Activated CD8-positive, alpha-beta memory T cell treated with anti-CD3 and anti-CD28 coated beads, Interleukin-2, amount 50 U/mL, for 1 hour (primary cell): ENCODE measurements at regions not wholly inside any gene's neighbourhood (a gene's known extent, or its start where the extent isn't known, plus 50 kb on each side); places are given as distances from the start of the nearest gene placed in this dataset.
"Not testable (repeated sequence)": the region's sequence is repeated elsewhere in the genome, so short reads cannot be mapped to it uniquely, and the experiment has no call there.

Experiments
- DNase-seq: peaks from one replicate; pipeline ENCODE4 v3.0.0-alpha.2; 2020; ENCODE audit errors: extremely low read depth

DNA sequence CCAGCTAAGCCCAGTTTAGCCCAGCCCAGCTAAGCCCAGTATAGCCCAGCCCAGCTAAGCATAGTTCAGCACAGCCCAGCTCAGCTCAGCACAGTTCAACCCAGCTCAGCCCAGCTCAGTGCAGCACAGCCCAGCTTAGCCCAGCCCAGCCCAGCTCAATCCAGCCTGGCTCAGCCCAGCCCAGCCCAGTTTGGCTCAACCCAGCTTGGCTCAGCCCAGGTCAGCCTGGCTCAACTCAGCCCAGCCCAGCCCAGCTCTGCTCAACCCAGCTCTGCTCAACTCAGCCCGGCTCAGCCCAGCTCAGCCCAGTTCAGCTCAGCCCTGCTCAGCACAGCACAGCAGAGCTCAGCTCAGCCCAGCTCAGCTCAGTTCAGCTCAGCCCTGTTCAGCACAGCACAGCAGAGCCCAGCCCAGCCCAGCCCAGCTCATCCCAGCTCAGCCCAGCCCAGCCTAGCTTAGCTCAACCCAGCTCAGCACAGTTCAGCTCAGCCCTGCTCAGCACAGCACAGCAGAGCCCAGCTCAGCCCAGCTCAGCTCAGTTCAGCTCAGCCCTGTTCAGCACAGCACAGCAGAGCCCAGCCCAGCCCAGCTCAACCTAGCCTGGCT, 330.9 kb downstream of the TMEM121 start:
- no peak for DNase-seq

DNA sequence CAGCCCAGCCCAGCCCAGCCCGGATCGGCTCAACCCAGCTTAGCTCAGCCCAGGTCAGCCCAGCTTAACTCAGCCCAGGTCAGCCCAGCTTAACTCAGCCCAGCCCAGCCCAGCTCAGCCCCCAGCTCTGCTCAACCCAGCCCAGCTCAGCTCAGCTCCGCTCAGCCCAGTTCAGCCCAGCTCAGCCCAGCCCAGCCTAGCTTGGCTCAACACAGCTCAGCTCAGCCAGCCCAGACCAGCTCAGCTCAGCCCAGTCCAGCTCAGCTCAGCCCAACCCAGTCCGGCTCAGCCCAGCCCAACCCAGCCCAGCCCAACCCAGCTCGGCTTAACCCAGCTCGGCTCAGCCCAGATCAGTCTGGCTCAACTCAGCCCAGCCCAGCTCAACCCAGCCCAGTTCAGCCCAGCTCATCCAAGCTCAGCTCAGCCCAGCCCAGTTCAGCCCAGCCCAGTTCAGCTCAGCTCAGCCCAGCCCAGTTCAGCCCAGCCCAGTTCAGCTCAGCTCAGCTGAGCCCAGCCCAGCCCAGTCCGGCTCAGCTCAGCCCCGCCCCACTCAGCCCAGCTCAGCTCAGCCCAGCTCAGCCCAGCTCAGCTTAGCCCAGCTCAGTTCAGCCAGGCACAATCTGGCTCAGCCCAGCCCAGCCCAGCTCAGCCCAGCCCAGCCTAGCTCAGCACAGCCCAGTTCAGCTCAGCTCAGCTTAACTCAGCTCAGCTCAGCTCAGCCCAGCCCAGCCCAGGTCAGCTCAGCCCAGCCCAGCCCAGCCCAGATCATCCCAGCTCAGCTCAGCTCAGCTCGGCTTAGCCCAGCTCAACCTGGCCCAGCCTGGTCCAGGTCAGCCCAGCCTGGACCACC, 331.7 kb downstream of the TMEM121 start:
- no peak for DNase-seq

DNA sequence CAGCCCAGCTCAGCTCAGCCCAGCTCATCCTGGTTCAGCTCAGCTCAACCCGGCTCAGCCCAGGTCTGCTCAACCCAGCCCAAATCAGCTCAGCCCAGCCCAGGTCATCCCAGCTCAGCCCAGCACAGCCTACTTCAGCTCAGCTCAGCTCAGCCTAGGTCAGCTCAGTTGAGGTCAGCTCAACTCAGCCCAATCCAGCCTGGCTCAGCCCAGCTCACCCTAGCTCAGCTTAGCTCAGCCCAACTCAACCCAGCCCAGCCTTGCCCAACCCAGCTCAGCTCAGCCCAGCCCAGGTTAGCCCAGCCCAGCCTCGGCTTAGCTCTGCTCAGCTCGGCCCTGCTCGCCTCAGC, 332.3 kb downstream of the TMEM121 start:
- DNase-seq: no peak

DNA sequence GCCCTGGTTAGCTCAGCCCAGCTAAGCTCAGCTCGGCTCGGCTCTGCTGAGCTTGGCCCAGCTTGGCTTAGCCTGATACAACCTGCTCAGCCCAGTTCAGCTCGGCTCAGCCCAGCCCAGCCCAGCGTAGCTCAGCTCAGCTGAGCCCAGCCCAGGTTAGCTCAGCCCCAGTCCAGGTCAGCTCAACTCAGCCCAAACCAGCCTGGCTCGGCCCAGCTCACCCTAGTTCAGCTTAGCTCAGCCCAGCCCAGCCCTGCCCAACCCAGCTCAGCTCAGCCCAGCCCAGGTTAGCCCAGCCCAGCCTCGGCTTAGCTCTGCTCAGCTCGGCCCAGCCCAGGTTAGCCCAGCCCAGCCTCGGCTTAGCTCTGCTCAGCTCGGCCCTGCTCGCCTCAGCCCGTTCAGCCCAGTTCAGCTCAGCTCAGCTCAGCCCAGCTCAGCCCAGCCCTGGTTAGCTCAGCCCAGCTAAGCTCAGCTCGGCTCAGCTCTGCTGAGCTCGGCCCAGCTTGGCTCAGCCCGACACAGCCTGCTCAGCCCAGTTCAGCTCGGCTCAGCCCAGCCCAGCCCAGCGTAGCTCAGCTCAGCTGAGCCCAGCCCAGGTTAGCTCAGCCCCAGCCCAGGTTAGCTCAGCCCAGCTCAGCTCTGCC, 332.8 kb downstream of the TMEM121 start:
- DNase-seq: not testable (repeated sequence)

DNA sequence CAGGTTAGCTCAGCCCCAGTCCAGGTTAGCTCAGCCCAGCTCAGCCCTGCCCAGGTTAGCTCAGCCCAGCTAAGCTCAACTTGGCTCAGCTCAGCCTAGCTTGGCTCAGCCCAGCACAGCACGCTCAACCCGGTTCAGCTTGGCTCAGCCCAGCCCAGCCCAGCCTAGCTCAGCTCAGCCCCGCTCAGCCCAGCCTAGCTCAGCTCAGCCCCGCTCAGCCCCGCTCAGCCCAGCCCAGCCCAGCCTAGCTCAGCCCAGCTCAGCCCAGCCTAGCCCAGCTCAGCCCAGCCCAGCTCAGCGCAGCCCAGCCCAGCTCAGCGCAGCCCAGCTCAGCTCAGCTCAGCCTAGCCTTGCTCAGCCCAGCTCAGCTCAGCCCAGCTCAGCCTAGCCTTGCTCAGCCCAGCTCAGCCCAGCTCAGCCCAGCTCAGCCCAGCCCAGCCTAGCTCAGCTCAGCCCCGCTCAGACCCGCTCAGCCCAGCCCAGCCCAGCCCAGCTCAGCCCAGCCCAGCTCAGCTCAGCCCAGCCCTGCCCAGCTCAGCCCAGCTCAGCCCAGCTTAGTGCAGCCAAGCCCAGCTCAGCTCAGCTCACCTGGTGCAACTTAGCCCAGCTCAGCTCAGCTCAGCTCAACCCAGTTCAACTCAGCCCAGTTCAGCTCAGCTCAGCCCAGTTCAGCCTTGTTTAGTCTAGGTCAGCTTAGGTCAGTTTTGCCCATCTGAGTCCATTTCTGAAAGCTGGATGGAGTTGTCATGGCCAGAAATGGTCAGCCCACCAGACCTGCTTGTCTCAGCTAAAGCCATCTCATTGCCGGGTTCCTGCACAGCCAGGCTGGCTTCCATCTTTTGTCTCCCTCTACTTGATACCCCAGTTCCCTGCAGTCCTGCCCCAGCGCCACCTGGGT, 333.6 kb downstream of the TMEM121 start:
- no peak for DNase-seq

DNA sequence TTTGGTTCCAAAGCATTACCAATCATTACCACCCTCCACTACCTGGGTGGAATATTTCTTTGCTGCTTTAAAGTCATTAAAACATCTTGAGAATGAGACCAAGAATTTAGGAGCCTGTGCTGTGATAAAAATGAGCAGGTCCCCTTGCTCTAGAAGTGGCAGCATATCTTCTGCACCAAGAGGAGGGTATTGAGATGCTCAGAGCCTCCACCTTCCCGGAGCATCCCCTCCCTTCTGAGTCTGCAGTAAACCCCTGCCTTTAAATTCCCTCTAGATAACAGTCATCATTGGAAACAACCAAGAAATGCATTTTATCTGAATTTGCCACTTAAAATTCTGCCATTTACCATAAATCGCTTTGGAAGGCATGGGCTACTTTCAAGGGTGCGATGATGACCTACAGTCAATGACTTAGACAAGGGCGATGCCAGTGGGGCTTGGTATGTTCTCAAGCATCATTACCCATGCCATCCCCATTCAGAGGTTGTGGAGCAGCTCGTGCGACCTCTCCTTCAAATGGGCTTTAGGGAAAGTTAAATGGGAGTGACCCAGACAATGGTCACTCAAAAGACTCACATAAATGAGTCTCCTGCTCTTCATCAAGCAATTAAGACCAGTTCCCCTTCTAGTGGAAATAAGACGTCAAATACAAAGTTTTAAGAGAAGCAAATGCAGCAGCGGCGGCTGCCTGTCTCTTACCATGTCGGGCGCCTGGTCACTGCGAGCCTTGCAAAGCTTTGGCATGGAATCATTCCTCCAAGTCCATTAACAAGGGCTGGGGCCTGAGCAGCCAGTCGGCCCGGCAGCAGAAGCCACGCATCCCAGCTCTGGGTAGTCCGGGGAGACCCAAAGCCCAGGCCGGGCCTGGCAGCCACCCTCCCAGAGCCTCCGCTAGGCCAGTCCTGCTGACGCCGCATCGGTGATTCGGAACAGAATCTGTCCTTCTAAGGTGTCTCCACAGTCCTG, 334.5 kb downstream of the TMEM121 start:
- no peak for DNase-seq

DNA sequence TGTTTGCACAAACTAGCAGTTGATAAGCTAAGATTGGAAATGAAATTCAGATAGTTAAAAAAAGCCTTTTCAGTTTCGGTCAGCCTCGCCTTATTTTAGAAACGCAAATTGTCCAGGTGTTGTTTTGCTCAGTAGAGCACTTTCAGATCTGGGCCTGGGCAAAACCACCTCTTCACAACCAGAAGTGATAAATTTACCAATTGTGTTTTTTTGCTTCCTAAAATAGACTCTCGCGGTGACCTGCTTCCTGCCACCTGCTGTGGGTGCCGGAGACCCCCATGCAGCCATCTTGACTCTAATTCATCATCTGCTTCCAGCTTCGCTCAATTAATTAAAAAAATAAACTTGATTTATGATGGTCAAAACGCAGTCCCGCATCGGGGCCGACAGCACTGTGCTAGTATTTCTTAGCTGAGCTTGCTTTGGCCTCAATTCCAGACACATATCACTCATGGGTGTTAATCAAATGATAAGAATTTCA, 335.6 kb downstream of the TMEM121 start:
- no peak for DNase-seq

DNA sequence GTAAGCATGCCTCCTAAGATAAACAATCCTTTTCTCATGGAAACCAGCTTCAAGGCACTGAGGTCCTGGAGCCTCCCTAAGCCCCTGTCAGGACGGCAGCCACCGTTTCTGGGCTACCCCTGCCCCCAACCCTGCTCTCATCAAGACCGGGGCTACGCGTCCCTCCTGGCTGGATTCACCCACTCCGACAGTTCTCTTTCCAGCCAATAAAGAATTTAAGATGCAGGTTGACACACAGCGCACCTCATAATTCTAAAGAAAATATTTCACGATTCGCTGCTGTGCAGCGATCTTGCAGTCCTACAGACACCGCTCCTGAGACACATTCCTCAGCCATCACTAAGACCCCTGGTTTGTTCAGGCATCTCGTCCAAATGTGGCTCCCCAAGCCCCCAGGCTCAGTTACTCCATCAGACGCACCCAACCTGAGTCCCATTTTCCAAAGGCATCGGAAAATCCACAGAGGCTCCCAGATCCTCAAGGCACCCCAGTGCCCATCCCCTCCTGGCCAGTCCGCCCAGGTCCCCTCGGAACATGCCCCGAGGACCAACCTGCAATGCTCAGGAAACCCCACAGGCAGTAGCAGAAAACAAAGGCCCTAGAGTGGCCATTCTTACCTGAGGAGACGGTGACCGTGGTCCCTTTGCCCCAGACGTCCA, 336.3 kb downstream of the TMEM121 start:
- DNase-seq: no peak

DNA sequence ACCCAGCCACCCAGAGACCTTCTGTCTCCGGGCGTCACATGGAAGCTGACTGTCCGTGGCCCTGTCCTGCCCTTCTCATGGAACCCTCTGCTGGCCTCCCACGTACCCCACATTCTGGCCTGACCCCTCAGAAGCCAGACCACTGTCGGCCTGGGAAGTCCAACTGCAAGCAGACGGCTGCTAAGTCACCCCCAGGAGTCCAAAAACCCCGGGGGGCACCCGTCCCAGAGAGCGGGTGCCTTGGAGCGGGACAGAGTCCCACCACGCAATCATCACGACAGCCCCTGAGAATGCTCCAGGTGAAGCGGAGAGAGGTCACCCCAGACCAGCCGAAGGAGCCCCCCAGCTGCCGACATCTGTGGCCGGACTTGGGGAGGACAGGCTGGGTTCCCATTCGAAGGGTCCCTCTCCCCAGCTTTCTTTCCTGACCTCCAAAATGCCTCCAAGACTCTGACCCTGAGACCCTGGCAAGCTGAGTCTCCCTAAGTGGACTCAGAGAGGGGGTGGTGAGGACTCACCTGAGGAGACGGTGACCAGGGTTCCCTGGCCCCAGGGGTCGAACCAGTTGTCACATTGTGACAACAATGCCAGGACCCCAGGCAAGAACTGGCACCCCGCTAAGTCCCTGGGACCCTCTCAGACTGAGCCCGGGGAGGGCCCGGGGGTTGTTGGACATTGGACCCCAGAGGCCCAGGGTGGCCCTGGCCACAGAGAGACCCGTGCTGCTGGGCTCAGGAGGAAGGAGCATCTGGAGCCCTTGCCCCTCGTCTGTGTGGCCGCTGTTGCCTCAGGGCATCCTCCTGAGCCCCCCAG, 337.1 kb downstream of the TMEM121 start:
- no peak for DNase-seq

DNA sequence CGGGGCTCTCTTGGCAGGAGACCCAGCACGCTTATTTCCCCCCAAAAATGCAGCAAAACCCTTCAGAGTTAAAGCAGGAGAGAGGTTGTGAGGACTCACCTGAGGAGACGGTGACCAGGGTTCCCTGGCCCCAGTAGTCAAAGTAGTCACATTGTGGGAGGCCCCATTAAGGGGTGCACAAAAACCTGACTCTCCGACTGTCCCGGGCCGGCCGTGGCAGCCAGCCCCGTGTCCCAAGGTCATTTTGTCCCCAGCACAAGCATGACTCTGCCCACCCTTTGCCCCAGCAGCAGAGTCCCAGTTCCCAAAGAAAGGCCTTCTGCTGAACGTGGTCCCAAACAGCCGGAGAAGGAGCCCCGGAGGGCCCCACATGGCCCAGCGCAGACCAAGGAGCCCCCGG, 337.7 kb downstream of the TMEM121 start:
- no peak for DNase-seq

DNA sequence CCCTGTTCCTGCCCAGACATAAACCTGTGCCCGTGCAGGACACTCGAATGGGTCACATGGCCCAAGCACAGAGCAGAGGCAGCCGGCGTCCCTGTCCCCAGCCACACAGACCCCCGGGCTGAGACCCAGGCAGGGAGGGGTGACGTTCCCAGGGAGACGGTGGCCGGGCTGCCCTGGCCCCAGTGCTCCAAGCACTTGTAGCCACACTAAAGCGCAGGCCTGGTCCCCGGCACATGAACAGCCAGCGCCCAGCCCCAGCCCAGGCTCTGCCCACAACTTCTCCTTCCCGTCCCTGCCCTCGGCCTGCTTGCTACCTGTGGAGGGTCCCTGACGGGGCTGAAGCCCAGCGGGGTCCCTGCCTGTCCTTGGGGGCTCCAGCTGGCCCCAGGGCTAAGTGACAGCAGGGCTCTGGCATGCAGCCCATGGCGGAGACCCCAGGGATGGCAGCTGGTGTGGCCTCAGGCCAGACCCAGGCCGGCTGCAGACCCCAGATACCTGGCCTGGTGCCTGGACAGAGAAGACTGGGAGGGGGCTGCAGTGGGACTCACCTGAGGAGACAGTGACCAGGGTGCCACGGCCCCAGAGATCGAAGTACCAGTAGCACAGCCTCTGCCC, 338.4 kb downstream of the TMEM121 start:
- no peak for DNase-seq

DNA sequence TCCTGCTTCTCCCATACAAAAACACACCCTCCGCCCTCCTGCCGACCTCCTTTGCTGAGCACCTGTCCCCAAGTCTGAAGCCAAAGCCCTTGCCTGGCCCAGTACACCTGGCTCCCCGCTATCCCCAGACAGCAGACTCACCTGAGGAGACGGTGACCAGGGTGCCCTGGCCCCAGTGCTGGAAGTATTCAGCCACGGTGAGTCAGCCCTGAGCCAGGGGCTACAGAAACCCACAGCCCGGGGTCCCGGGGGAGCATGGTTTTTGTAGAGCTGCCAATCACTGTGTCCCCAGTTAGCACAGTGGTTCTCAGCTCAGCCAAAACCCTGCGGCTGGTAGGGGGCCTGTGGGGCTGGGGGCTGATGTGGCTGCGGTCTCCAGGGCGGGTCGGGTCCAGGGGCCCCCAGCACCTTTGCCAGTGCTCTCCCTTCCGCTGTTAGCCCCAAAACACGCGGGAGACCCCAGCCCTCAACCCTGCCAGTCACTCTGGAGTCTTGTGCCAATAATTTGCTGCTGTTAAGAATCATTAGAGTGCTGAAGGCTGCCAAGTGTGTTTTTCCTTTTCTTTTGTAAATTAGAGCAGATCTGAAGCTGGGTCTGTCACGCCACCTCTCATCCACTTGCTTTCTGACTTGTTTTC, 339.0 kb downstream of the TMEM121 start:
- no peak for DNase-seq

DNA sequence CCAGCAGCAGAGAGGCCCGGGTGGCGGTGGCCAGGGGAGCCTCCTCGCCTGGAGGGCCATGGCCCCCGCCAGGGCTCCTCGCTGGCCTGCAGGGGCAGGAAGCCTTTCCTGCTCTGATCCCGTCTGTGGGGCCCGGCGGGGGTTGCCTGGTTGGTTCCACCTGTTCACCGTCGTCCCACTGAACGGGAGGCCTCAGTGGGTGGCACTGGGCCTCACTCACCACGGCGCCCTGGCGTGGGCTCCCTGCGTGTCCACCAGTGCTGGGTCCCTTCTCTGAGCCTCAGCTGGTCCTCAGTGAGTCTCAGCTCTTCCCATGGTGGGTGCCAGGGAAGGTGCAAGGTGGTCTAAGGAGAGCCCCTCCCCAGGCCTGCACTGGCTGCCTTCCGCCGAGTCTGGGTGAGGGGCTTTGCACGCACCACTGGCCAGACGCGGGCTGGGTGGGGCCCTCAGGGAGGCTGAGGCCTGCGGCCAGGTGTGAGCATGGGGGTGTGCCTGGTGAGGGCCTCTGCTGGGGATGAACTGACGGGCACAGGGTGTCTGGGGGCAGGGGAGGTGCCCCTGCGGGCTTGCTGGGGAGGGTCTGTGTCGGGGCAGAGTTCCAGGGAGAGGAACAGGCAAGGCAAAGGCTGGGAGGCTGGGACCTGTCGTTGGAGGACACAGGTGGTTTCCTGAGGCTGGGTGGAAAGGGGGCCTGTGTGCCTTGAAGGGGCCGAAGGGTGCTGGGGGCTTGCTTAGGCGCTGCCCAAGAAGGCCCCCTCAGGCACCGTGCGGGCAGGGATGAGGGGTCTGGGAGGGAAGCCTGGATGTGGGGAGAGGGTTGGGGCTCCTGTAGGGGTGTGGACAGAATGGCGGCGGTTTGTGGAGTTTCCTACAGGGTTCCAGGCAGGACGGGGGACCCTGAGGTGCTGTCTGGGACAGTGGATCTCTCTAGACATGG, 339.8 kb downstream of the TMEM121 start:
- DNase-seq: no peak

DNA sequence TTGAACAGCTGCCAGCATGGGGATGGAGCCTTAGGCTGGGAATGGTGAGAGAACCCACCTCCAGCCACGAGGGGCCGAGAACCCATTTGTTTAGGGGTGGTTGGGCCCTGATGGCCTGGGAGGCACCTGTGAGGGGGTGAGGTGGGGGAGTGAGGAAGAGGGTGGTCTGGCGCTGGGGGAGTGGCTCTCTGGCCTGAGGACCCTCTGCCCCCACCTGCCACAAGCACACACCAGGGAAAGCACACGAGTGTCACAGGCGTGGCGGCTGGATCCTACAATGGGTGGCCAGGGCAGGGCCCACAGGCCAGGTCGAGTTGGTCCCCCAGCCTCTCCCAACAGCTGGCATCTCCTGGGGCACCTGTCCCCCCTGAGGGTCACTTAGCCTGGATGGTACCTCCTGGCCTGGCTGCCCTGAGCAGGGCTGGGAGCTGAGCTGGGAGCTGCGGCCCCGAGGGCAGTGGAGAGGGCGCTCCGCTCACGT, 340.5 kb downstream of the TMEM121 start:
- DNase-seq: no peak

DNA sequence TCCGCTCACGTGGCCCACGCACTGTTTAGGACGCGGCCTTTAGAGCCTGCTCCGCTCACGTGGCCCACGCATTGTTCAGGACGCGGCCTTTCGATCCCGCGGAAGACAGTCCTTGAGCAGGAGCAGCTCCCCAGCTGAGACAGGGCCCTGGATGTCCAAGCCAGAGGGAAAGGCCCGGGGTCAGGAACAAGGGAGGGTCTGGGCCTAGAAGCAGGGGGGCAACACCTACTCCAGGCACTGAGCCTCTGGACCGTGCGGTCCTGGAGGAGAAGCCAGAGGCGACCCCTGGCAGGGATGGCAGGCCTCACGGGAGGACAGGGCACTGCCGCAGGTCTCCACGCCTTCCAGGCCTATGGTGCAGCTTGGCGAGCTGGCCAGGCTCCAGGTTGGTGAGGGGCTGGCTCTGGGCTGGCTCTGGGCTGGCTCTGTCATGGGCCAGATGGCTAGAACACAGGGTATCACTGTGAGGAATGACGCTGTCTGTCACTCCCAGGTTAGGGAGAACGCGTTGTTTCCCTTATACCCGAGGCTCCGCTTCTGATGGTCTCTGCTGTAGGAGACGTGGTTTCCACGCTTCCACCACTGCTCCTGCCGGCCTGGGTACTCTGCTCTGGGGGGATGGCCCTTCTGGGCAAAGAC, 341.7 kb downstream of the TMEM121 start:
- no peak for DNase-seq

DNA sequence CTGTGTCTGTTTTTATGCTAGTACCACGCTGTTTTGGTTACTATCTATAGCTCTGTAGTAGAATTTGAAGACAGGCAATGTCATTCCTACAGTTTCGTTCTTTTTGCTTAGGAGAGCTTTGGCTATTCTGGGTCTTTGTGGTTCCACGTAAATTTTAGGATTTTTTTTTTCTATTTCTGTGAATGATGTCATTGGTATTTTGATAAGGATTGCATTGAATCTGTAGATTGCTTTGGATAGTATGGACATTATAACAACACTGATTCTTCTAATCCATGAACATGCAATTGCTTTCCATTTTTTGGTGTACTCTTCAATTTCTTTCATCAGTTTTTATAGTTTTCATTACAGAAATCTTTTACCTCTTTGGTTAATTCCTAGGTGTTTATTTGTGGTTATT, 345.2 kb downstream of the TMEM121 start:
- DNase-seq: no peak
